ENCODE measurements at regions not wholly inside any gene's neighbourhood (a gene's known extent, or its start where the extent isn't known, plus 50 kb on each side); places are given as distances from the start of the nearest gene placed in this dataset.
A peak's percentile ranks its signal among the peaks of the same experiment; 100 is the strongest.

DNA sequence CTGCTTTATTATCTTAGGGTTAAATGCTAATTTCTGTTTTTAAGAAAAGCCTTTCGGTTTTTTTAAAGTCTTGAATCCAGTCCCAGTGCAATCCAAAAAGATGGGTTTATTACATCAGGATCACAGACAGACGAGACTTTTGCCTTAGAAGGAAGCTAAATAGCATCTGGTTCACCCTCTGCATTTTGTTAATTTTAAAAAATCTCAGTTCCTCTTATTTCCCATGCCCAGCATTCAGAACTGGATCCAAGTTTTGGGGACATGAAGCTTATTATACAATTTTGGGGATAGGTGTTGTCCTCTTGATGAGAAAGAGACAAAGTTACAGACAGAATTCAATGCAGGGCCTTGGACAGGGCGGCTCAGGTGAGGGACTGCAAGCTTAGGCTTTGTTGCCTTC lies 181.5 kb upstream of the LYSMD4 start:
- Mint-ChIP-seq H3K4me3 (ENCODE audit: unreplicated experiment) (no peak overlapping the region), H3K4me1 (ENCODE audit: insufficient read depth, unreplicated experiment) (peaks cover 5% of the 10 kb centered on the region), H3K9me3 (ENCODE audit: unreplicated experiment) (no peaks in the 10 kb centered on the region), H3K27ac (ENCODE audit: low read depth, unreplicated experiment) (no peak overlapping the region), H3K36me3 (ENCODE audit: insufficient read depth, unreplicated experiment) (no peaks in the 10 kb centered on the region), H3K27me3 (ENCODE audit: insufficient read depth, unreplicated experiment) (peaks cover 27% of the 10 kb centered on the region)
- CTCF ChIA-PET: interaction anchor here (1.0 to 1.1 kb wide), 2 partner anchors 424 to 642 kb away, joined by 3 read pairs; no protein-coding TSS in a partner anchor
- TF ChIP-seq CTCF (IDR thresholded peaks at IDR 0.05; ENCODE audit: unreplicated experiment): no peak
- POLR2A ChIA-PET: interaction anchor here (0.6 kb wide), 1 partner anchor 27 kb away, joined by 3 read pairs; no protein-coding TSS in a partner anchor
- intact Hi-C loops (cut with micrococcal nuclease): no loop called here
- BruUV-seq (replicated peaks): no TSS peak
- DNase-seq (ENCODE audit: unreplicated experiment): no peak

GRCh38 chr15:99911816-99912215 lies 178.6 kb upstream of the LYSMD4 start:
- H3K4me1 Mint-ChIP-seq (ENCODE audit: insufficient read depth, unreplicated experiment): peaks cover 5% of the 10 kb centered on the region
- no TSS peak for BruUV-seq (replicated peaks)
- ChIA-PET POLR2A (no interaction called here), CTCF (no interaction called here)
- H3K27me3 Mint-ChIP-seq (ENCODE audit: insufficient read depth, unreplicated experiment): peaks cover under 1% of the 10 kb centered on the region
- TF ChIP-seq CTCF (IDR thresholded peaks at IDR 0.05; ENCODE audit: unreplicated experiment): no peak
- no peak overlapping the region for H3K27ac Mint-ChIP-seq (ENCODE audit: low read depth, unreplicated experiment)
- intact Hi-C loops (cut with micrococcal nuclease): no loop called here
- no peak overlapping the region for H3K4me3 Mint-ChIP-seq (ENCODE audit: unreplicated experiment)
- H3K9me3 Mint-ChIP-seq (ENCODE audit: unreplicated experiment): no peaks in the 10 kb centered on the region
- DNase-seq (ENCODE audit: unreplicated experiment): peak; percentile 5
- no peaks in the 10 kb centered on the region for H3K36me3 Mint-ChIP-seq (ENCODE audit: insufficient read depth, unreplicated experiment)

DNA sequence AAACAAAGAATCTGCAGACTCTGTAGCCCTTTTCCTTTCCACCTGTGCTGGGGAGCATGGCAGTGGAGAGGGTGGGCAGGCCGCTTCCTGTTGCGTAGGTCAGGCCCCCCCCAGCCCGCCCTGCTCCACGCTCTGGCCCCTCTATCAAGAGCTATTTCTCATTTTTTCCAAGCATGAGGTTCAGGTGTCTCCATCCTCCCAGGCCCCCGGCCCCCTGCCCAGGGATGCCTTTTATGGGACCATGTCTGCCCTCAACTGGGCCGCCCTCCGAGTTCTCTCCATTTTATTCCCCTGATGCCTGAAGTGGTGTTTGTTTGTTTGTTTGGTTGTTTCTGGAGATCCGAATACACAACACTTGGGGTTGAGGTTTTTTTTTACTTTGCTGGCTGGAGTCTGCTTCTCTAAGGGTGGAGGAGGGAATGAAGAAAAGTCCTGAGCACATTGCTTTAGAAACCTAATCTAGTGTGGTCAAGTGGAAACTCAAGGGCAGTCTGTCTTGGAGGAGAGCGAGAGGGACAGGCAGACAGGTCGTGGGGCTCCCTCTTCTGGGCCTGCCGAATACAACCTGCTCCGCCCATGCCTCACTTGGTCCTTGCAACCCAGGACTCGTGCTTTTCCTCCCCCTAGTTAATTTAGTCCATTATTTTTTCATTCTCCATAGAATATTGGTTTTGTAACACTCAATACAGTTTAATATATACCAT lies 176.5 kb upstream of the LYSMD4 start:
- intact Hi-C loops (cut with micrococcal nuclease): no loop called here
- H3K4me1 Mint-ChIP-seq (ENCODE audit: insufficient read depth, unreplicated experiment): peaks cover 5% of the 10 kb centered on the region

DNA sequence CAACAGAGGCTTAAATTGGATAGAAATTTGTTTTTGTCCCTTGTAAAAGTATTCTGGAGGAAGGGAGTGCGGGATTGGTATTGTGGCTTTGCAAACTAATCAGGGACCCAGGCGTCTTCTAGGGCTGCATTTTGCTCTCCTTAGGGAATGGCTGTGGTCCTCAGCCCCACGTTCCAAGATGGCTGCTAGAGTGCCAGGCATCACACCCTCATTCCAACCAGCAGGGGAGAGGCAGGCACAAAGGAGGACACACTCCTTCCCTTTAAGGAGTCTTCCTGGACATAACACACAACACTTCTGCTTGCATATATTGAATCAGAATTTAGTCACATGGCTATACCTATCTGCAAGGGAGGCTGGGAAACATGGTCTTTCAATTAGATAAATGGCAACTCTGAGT lies 174.5 kb upstream of the LYSMD4 start:
- H3K4me1 Mint-ChIP-seq (ENCODE audit: insufficient read depth, unreplicated experiment): peaks cover 5% of the 10 kb centered on the region
- no peaks in the 10 kb centered on the region for H3K36me3 Mint-ChIP-seq (ENCODE audit: insufficient read depth, unreplicated experiment)
- H3K27ac Mint-ChIP-seq (ENCODE audit: low read depth, unreplicated experiment): no peak overlapping the region
- POLR2A ChIA-PET: interaction anchor here (0.5 kb wide), 1 partner anchor 431 kb away, joined by 3 read pairs; no protein-coding TSS in a partner anchor
- DNase-seq (ENCODE audit: unreplicated experiment): no peak
- CTCF ChIA-PET: no interaction called here
- intact Hi-C loops (cut with micrococcal nuclease): no loop called here
- no peak overlapping the region for H3K4me3 Mint-ChIP-seq (ENCODE audit: unreplicated experiment)
- no TSS peak for BruUV-seq (replicated peaks)
- H3K9me3 Mint-ChIP-seq (ENCODE audit: unreplicated experiment): no peaks in the 10 kb centered on the region
- H3K27me3 Mint-ChIP-seq (ENCODE audit: insufficient read depth, unreplicated experiment): peaks cover 14% of the 10 kb centered on the region
- TF ChIP-seq CTCF (IDR thresholded peaks at IDR 0.05; ENCODE audit: unreplicated experiment): no peak

More for the DNA sequence above, 176.5 kb upstream of the LYSMD4 start:
- Mint-ChIP-seq H3K9me3 (ENCODE audit: unreplicated experiment) (no peaks in the 10 kb centered on the region), H3K27me3 (ENCODE audit: insufficient read depth, unreplicated experiment) (no peaks in the 10 kb centered on the region), H3K27ac (ENCODE audit: low read depth, unreplicated experiment) (no peak overlapping the region), H3K4me3 (ENCODE audit: unreplicated experiment) (no peak overlapping the region), H3K36me3 (ENCODE audit: insufficient read depth, unreplicated experiment) (no peaks in the 10 kb centered on the region)
- DNase-seq (ENCODE audit: unreplicated experiment): peak; percentile 13
- TF ChIP-seq CTCF (IDR thresholded peaks at IDR 0.05; ENCODE audit: unreplicated experiment): no peak
- ChIA-PET POLR2A (no interaction called here), CTCF (interaction anchor here (1.1 kb wide), 1 partner anchor 206 kb away, joined by 3 read pairs; no protein-coding TSS in a partner anchor)
- BruUV-seq (replicated peaks): no TSS peak
